ENCODE measurements at regions not wholly inside any gene's neighbourhood (a gene's known extent, or its start where the extent isn't known, plus 50 kb on each side); places are given as distances from the start of the nearest gene placed in this dataset.

GRCh38 chr2:8110716-8111115, 571.1 kb upstream of the ID2 start:
- TF ChIP-seq CTCF (IDR thresholded peaks at IDR 0.05) (no peak), POLR2A (IDR thresholded peaks at IDR 0.05) (no peak)

Measured in heart left ventricle (tissue), 13 donors.